Endothelial cell of umbilical vein (primary cell): ENCODE measurements at regions not wholly inside any gene's neighbourhood (a gene's known extent, or its start where the extent isn't known, plus 50 kb on each side); places are given as distances from the start of the nearest gene placed in this dataset.

Experiments
- BruUV-seq: library from RNA; stranded (reverse); fragments of 400-500 nt; replicated peaks from 2 replicates; lab custom pipeline; 2021; lab: Mats Ljungman, UMichigan
- CTCF ChIA-PET: fragments of 300-600, 350-600 bp; sonication (Branson Sonifier 250); formaldehyde crosslinking; loops from one replicate; lab custom pipeline; 2021; ENCODE audit warnings: antibody characterized with exemption, inconsistent platforms; lab: Charles Lee
- POLR2A ChIA-PET: fragments of 300-600, 350-600 bp; sonication (Branson Sonifier 250); formaldehyde crosslinking; loops from one replicate; lab custom pipeline; 2021; ENCODE audit warnings: antibody characterized with exemption, inconsistent platforms; lab: Charles Lee
- DNase-seq: peaks from one replicate; pipeline ENCODE4 v3.0.0-alpha.2; 2011; ENCODE audit warnings: low read depth, low spot score
- FAIRE-seq: peaks from 2 replicates; lab custom pipeline; 2011; peaks lifted over from hg19 to GRCh38; lab: Jason Lieb, UNC
- H2AFZ ChIP-seq: 2 replicates; pipeline ENCODE4 v1.6.0; 2012; ENCODE audit warnings: low read depth, low read length, control low read depth, inconsistent platforms
- H3K27ac ChIP-seq: 2 replicates; pipeline ENCODE4 v1.5.1; 2011; ENCODE audit warnings: low read depth, mild to moderate bottlenecking, control low read depth, low read length, moderate library complexity; ENCODE audit not compliant: insufficient read depth
- H3K27me3 ChIP-seq, 2 experiments: 2 replicates each; pipeline versions ENCODE4 v1.6.0 to v1.6.1; 2011; ENCODE audit warnings: low read length in 2 of 2, mixed read lengths in 1 of 2; ENCODE audit not compliant: control insufficient read depth in 2 of 2, insufficient read depth in 2 of 2
- H3K36me3 ChIP-seq, 2 experiments: 2 replicates in 1 of 2; 3 replicates in 1 of 2; pipeline ENCODE4 v1.5.1; 2011; ENCODE audit warnings: low read length in 2 of 2, mild to moderate bottlenecking in 1 of 2, moderate library complexity in 1 of 2; ENCODE audit not compliant: control insufficient read depth in 2 of 2, insufficient read depth in 2 of 2; ENCODE audit errors: extremely low read depth in 1 of 2
- H3K4me1 ChIP-seq: 3 replicates; pipeline ENCODE4 v1.5.1; 2011; ENCODE audit warnings: mild to moderate bottlenecking, low read length; ENCODE audit not compliant: control insufficient read depth, insufficient read depth; ENCODE audit errors: extremely low read depth
- H3K4me2 ChIP-seq: 2 replicates; pipeline ENCODE4 v1.6.1; 2011; ENCODE audit warnings: low read length, control low read depth, mixed read lengths; ENCODE audit not compliant: insufficient read depth
- H3K4me3 ChIP-seq, 3 experiments: fragments of 200-600 bp in 1 of 3; sonication (generic), shearing (Covaris generic) in 1 of 3; replicated peaks in 1 of 3; 2 replicates each; pipeline ENCODE4 v1.5.1; 2011 to 2016; ENCODE audit warnings: control low read depth in 3 of 3, low read length in 3 of 3, mild to moderate bottlenecking in 2 of 3, inconsistent platforms in 1 of 3, low read depth in 1 of 3, moderate library complexity in 1 of 3; ENCODE audit not compliant: insufficient read depth in 1 of 3
- H3K79me2 ChIP-seq: 2 replicates; pipeline ENCODE4 v1.6.0; 2012; ENCODE audit warnings: low read length, inconsistent platforms; ENCODE audit not compliant: control insufficient read depth, insufficient read depth
- H3K9ac ChIP-seq: replicated peaks from 2 replicates; pipeline ENCODE3; 2011; ENCODE audit warnings: low read length, control low read depth; ENCODE audit not compliant: insufficient read depth; ENCODE audit errors: extremely low read depth
- H3K9me1 ChIP-seq: replicated peaks from 3 replicates; pipeline ENCODE4 v1.6.0; 2011; ENCODE audit warnings: mild to moderate bottlenecking, low read length; ENCODE audit not compliant: control insufficient read depth, insufficient read depth; ENCODE audit errors: extremely low read depth
- H3K9me3 ChIP-seq: replicated peaks from 2 replicates; pipeline ENCODE4 v1.5.1; 2012; ENCODE audit warnings: low read length, inconsistent platforms; ENCODE audit not compliant: control insufficient read depth, insufficient read depth
- H4K20me1 ChIP-seq: replicated peaks from 2 replicates; pipeline ENCODE3; 2011; ENCODE audit warnings: mild to moderate bottlenecking, low read length; ENCODE audit not compliant: control insufficient read depth, insufficient read depth; ENCODE audit errors: extremely low read depth
- EZH2 ChIP-seq: IDR thresholded peaks from 2 replicates; pipeline ENCODE4 v1.6.1; 2012; ENCODE audit warnings: borderline replicate concordance, low read depth, mild to moderate bottlenecking, moderate library complexity, low read length, inconsistent platforms; ENCODE audit not compliant: severe bottlenecking
- FOS ChIP-seq: IDR thresholded peaks from 2 replicates; pipeline ENCODE4 v1.6.1; 2011; ENCODE audit warnings: mild to moderate bottlenecking, low read length, moderate library complexity, borderline replicate concordance; ENCODE audit not compliant: insufficient read depth
- GATA2 ChIP-seq: IDR thresholded peaks from 2 replicates; pipeline ENCODE4 v1.7.0; 2011; ENCODE audit warnings: low read depth, mild to moderate bottlenecking, moderate library complexity, mixed read lengths, low read length; ENCODE audit not compliant: insufficient read length, insufficient read depth
- JUN ChIP-seq: IDR thresholded peaks from 2 replicates; pipeline ENCODE4 v1.6.1; 2011; ENCODE audit warnings: borderline replicate concordance, low read depth; ENCODE audit not compliant: insufficient read length, insufficient read depth
- MYC ChIP-seq: IDR thresholded peaks from one replicate; pipeline ENCODE4 v1.6.1; 2011; ENCODE audit warnings: mild to moderate bottlenecking, low read depth, low read length
- POLR2A ChIP-seq: IDR thresholded peaks from 2 replicates; pipeline ENCODE4 v1.6.1; 2012; ENCODE audit warnings: low read depth, mild to moderate bottlenecking, control low read depth, low read length
- dilution Hi-C: fragments of 300-500 bp; cut with MboI; formaldehyde crosslinking; loops from one replicate; pipeline ENCODE4 v1.15.0; 2019; ENCODE audit warnings: low sequenced_read_pairs; ENCODE audit not compliant: extremely low pct_ligation_motif_present
- intact Hi-C: fragments of 100-400 bp; cut with micrococcal nuclease; formaldehyde crosslinking; loops from one replicate; pipeline ENCODE4 v1.10.0; 2022
- TF ChIP-seq, protein P1 (sequence below), 2 donors: IDR thresholded peaks; 1 replicate in 1 of 2; 2 replicates in 1 of 2; pipeline ENCODE4 v1.5.1; 2011; ENCODE audit warnings: low read length in 2 of 2, mild to moderate bottlenecking in 2 of 2, moderate library complexity in 2 of 2, control low read depth in 1 of 2, inconsistent platforms in 1 of 2, low read depth in 1 of 2; ENCODE audit not compliant: insufficient read depth in 1 of 2; ENCODE audit errors: extremely low read depth in 1 of 2
- TF ChIP-seq, protein P2 (sequence below): IDR thresholded peaks from 2 replicates; pipeline ENCODE4 v1.6.1; 2011; ENCODE audit not compliant: insufficient read depth, insufficient read length

DNA sequence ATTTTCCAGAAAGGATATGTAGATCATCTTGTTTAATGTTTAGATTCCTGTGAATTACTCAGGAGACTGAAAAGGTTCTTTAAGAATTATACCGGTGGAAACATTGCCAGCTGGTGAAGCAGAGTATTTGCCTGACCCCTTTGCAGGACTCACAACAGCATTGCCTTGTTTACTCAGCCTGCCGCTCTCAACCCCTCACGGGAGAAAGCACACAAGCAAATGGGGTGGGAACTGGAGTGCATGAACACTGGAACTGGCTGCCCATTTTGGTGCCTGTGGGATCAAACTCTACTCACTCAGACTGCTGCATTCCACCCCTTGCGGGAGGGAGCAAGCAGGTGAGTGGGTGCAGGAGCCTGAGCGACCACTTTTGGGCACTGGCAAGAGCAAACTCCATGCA is 804.7 kb upstream of the SLITRK1 start:
- H3K9me1 ChIP-seq = no peaks in the 10 kb centered on the region
- dilution Hi-C loops (no loop called here), intact Hi-C loops (no loop called here)
- no peak overlapping the region for H3K9ac ChIP-seq
- no TSS peak for BruUV-seq
- H3K4me2 ChIP-seq = no peak overlapping the region
- H3K4me3 ChIP-seq = no peak overlapping the region
- DNase-seq (no peak), FAIRE-seq (no peak)
- H3K9me3 ChIP-seq = peaks cover 10% of the 10 kb centered on the region
- H2AFZ ChIP-seq = no peak overlapping the region
- H3K27ac ChIP-seq = no peak overlapping the region
- no peaks in the 10 kb centered on the region for H3K4me1 ChIP-seq
- ChIA-PET POLR2A (no interaction called here), CTCF (no interaction called here)
- H3K36me3 ChIP-seq = no peaks in the 10 kb centered on the region
- no peaks in the 10 kb centered on the region for H4K20me1 ChIP-seq
- H3K79me2 ChIP-seq = no peaks in the 10 kb centered on the region
- TF ChIP-seq MYC (no peak), EZH2 (no peak), FOS (no peak), GATA2 (no peak), POLR2A (no peak), JUN (no peak)
- TF ChIP-seq, protein P1, sequence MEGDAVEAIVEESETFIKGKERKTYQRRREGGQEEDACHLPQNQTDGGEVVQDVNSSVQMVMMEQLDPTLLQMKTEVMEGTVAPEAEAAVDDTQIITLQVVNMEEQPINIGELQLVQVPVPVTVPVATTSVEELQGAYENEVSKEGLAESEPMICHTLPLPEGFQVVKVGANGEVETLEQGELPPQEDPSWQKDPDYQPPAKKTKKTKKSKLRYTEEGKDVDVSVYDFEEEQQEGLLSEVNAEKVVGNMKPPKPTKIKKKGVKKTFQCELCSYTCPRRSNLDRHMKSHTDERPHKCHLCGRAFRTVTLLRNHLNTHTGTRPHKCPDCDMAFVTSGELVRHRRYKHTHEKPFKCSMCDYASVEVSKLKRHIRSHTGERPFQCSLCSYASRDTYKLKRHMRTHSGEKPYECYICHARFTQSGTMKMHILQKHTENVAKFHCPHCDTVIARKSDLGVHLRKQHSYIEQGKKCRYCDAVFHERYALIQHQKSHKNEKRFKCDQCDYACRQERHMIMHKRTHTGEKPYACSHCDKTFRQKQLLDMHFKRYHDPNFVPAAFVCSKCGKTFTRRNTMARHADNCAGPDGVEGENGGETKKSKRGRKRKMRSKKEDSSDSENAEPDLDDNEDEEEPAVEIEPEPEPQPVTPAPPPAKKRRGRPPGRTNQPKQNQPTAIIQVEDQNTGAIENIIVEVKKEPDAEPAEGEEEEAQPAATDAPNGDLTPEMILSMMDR (IDR thresholded peaks at IDR 0.05; ENCODE audit: extremely low read depth in 1 of 2, insufficient read depth in 1 of 2, low read depth in 1 of 2, low read length in 2 of 2) = no peak
- no peaks in the 10 kb centered on the region for H3K27me3 ChIP-seq

DNA sequence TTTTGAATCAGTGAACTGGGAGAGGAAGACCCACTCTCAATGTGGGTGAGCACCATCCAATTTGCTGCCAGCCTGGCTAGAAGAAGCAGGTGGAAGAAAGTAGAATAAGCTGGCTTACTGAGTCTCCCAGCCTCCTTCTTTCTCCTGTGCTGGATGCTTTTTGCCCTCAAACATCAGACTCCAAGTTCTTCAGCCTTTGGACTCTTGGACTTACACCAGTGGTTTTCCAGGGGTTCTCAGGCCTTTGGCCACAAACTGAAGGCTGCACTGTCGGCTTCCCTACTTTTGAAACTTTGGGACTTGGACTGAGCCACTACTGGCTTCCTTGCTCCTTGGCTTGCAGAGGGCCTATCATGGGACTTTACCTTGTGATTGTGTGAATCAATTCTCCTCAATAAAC is 804.2 kb upstream of the SLITRK1 start:
- DNase-seq = no peak
- POLR2A ChIA-PET = no interaction called here

More for the DNA sequence above, 804.2 kb upstream of the SLITRK1 start:
- no TSS peak for BruUV-seq
- intact Hi-C loops = no loop called here
- no peak for FAIRE-seq
- H3K27ac ChIP-seq = no peak overlapping the region
- no peaks in the 10 kb centered on the region for H3K36me3 ChIP-seq
- no peaks in the 10 kb centered on the region for H3K4me1 ChIP-seq
- H3K79me2 ChIP-seq = no peaks in the 10 kb centered on the region
- peaks cover 11% of the 10 kb centered on the region for H3K9me3 ChIP-seq
- H3K9me1 ChIP-seq = no peaks in the 10 kb centered on the region
- CTCF ChIA-PET = no interaction called here
- H3K4me2 ChIP-seq = no peak overlapping the region
- H3K4me3 ChIP-seq = no peak overlapping the region
- H4K20me1 ChIP-seq = no peaks in the 10 kb centered on the region
- no peaks in the 10 kb centered on the region for H3K27me3 ChIP-seq
- TF ChIP-seq POLR2A = no peak
- TF ChIP-seq JUN = no peak
- no peak for TF ChIP-seq EZH2
- TF ChIP-seq GATA2 = no peak
- TF ChIP-seq, protein P1 (IDR thresholded peaks at IDR 0.05; ENCODE audit: extremely low read depth in 1 of 2, insufficient read depth in 1 of 2, low read depth in 1 of 2, low read length in 2 of 2) = no peak
- TF ChIP-seq, protein P2, sequence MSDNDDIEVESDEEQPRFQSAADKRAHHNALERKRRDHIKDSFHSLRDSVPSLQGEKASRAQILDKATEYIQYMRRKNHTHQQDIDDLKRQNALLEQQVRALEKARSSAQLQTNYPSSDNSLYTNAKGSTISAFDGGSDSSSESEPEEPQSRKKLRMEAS = no peak
- no peak overlapping the region for H2AFZ ChIP-seq
- H3K9ac ChIP-seq = no peak overlapping the region
- dilution Hi-C loops = no loop called here
